OCI-LY1 (cell line): ENCODE measurements at regions not wholly inside any gene's neighbourhood (a gene's known extent, or its start where the extent isn't known, plus 50 kb on each side); places are given as distances from the start of the nearest gene placed in this dataset.

Experiments used
- H2AFZ ChIP-seq: fragments of 200-600 bp; sonication (generic), shearing (Covaris generic); 2 replicates; pipeline ENCODE4 v1.6.0; 2014; ENCODE audit warnings: antibody characterized with exemption, mild to moderate bottlenecking, low read length
- H3F3A ChIP-seq: fragments of 200-600 bp; sonication (generic), shearing (Covaris generic); 2 replicates; pipeline ENCODE4 v1.6.0; 2014; ENCODE audit warnings: mild to moderate bottlenecking, antibody characterized with exemption, low read length, moderate library complexity; ENCODE audit not compliant: insufficient read depth
- H3K27ac ChIP-seq: fragments of 200-600 bp; sonication (generic); 2 replicates; pipeline ENCODE4 v1.5.1; 2014; ENCODE audit warnings: low read length, mixed run types, mild to moderate bottlenecking, low read depth; ENCODE audit not compliant: poor library complexity, severe bottlenecking
- H3K27me3 ChIP-seq: fragments of 200-600 bp; sonication (generic); 2 replicates; pipeline ENCODE4 v1.6.0; 2014; ENCODE audit warnings: antibody characterized with exemption, mild to moderate bottlenecking, low read length, moderate library complexity; ENCODE audit not compliant: insufficient read depth
- H3K36me3 ChIP-seq: fragments of 200-600 bp; sonication (generic); 2 replicates; pipeline ENCODE4 v1.6.1; 2014; ENCODE audit warnings: mild to moderate bottlenecking, antibody characterized with exemption, low read length, moderate library complexity, mixed read lengths; ENCODE audit not compliant: insufficient read depth
- H3K4me1 ChIP-seq: fragments of 200-600 bp; sonication (generic); 2 replicates; pipeline ENCODE4 v1.5.1; 2014; ENCODE audit warnings: mild to moderate bottlenecking, low read length, moderate library complexity; ENCODE audit not compliant: insufficient read depth, severe bottlenecking
- H3K4me2 ChIP-seq: fragments of 200-600 bp; sonication (generic), shearing (Covaris generic); 2 replicates; pipeline ENCODE4 v1.6.1; 2014; ENCODE audit warnings: low read length
- H3K4me3 ChIP-seq: fragments of 200-600 bp; sonication (generic); 2 replicates; pipeline ENCODE4 v1.5.1; 2014; ENCODE audit warnings: low read length, low read depth, mild to moderate bottlenecking, mixed read lengths; ENCODE audit not compliant: poor library complexity, severe bottlenecking
- H3K79me2 ChIP-seq: fragments of 200-600 bp; shearing (Covaris generic); 2 replicates; pipeline ENCODE4 v1.6.1; 2016; ENCODE audit warnings: mixed run types, low read length, mixed read lengths; ENCODE audit not compliant: insufficient read depth
- H3K9ac ChIP-seq: fragments of 200-600 bp; sonication (generic), shearing (Covaris generic); 2 replicates; pipeline ENCODE4 v1.6.1; 2014; ENCODE audit warnings: mild to moderate bottlenecking, low read length, mixed read lengths
- H3K9me2 ChIP-seq: fragments of 200-600 bp; sonication (generic), shearing (Covaris generic); 2 replicates; pipeline ENCODE4 v1.6.1; 2014; ENCODE audit warnings: low read depth, mild to moderate bottlenecking, low read length, mixed read lengths
- H3K9me3 ChIP-seq: fragments of 200-600 bp; shearing (Covaris generic); 2 replicates; pipeline ENCODE4 v1.6.1; 2014; ENCODE audit warnings: low read length, mixed read lengths
- H4K20me1 ChIP-seq: fragments of 200-600 bp; sonication (generic), shearing (Covaris generic); 2 replicates; pipeline ENCODE4 v1.6.0; 2016; ENCODE audit warnings: mild to moderate bottlenecking, low read length; ENCODE audit not compliant: insufficient read depth
- CTCF ChIP-seq: fragments of 200-600 bp; sonication (generic), shearing (Covaris generic); IDR thresholded peaks from 2 replicates; pipeline ENCODE4 v1.5.1; 2017; ENCODE audit warnings: mild to moderate bottlenecking, antibody characterized with exemption, low read length, moderate library complexity, mixed read lengths
- EZH2 ChIP-seq: fragments of 200-600 bp; sonication (generic), shearing (Covaris generic); IDR thresholded peaks from 2 replicates; pipeline ENCODE4 v1.8.0; 2017; ENCODE audit warnings: borderline replicate concordance, mixed run types, mild to moderate bottlenecking, antibody characterized with exemption, low read length, moderate library complexity, mixed read lengths

DNA sequence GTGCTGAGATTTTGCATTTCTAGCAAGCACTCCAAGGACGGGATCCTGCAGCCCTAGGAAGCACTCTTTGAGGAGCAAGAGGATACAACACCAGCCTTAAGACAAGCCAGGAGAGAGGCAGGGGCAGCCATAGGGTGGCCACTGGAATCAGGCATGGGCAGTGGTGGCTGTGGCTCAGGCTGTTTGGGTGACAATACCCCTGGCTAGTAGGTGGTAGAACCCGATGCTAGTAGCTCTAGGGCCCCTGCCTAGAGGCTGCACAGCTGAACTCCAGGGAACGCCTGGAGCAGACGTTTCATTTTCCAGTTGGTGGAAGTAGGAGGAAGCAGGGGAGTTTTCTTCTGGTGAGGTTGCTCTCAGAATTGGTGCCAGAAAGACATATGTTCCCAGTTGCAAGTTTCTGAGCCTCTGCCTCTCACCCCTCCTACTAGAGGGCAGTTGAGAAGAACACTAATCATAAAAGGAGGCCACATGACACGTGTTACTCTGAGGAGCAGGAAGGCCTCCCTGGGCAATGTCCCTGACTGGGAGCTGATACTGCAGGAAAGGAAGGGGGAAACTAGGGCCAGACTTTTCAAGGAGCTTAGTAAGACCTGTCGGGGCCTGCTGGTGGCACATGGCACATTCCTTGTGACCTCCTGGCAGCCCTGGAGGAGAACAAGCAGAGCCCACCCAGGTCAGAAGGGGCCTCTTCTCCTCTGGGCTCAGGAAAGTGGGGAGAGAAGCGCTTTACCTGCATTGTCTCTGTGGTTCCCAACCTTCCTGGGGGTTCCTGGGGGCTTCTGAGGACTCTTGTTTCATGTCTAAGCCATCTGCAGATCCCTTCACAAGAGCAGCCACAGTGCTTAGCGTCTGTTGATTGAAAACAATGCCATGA is 56.6 kb upstream of the DRD2 start:
- Histone ChIP-seq H2AFZ (no peak overlapping the region), H3K27ac (no peak overlapping the region), H3K9me3 (no peaks in the 10 kb centered on the region), H3K4me2 (no peak overlapping the region), H3K9ac (no peak overlapping the region), H3K79me2 (no peaks in the 10 kb centered on the region), H3F3A (no peaks in the 10 kb centered on the region), H3K27me3 (no peaks in the 10 kb centered on the region), H4K20me1 (no peaks in the 10 kb centered on the region), H3K9me2 (no peaks in the 10 kb centered on the region), H3K36me3 (no peaks in the 10 kb centered on the region), H3K4me1 (no peaks in the 10 kb centered on the region), H3K4me3 (no peak overlapping the region)
- no peak for TF ChIP-seq EZH2
- TF ChIP-seq CTCF, result no peak

DNA sequence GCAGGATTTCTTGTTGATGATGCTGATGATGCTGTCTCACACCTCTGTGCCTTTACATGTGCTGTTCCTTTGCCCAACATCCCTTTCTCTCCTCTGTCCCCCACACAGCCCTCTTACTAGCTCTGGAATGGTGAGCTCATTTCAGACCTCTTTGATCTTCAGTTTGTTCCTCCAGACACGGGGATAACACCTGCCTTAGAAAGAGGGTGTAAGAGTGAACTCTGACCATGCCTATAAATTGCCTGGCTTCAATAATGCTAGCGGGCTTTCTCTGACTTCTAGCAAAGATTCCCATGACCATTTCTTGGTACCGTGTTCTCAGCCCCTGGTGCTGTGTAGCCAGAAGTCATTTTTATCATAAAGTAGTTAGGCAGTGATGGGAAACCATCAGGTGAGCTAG is 55.9 kb upstream of the DRD2 start:
- H3K4me3 ChIP-seq, result no peak overlapping the region
- H3K27ac ChIP-seq, result no peak overlapping the region
- no peaks in the 10 kb centered on the region for H3K36me3 ChIP-seq
- no peaks in the 10 kb centered on the region for H3K79me2 ChIP-seq
- no peaks in the 10 kb centered on the region for H3K9me2 ChIP-seq
- H3F3A ChIP-seq, result no peaks in the 10 kb centered on the region
- no peaks in the 10 kb centered on the region for H3K9me3 ChIP-seq
- no peak for TF ChIP-seq EZH2
- no peak for TF ChIP-seq CTCF
- H3K9ac ChIP-seq, result no peak overlapping the region
- no peak overlapping the region for H3K4me2 ChIP-seq
- H4K20me1 ChIP-seq, result no peaks in the 10 kb centered on the region
- no peak overlapping the region for H2AFZ ChIP-seq
- no peaks in the 10 kb centered on the region for H3K27me3 ChIP-seq
- H3K4me1 ChIP-seq, result no peaks in the 10 kb centered on the region

DNA sequence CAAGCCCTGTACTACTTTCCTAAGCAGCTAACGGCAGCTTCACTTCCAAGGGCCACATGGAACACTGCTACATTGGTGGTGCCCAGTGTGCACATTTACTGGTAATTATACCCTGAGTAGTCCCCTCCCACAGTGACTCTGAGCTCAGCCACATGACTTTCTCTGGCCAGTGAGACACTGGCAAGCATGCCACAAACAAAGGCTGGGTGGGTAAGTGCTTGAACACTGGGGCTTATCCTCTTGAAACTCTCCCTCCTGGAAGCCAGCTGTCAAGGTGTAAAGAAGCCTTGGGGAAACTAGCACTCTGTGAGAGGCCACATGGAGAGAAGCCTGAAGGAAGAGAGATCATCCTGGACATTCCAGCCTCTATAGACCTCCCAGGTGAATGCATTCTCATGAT is 54.4 kb upstream of the DRD2 start:
- no peak for TF ChIP-seq EZH2
- no peak for TF ChIP-seq CTCF
- H4K20me1 ChIP-seq, result no peaks in the 10 kb centered on the region
- H3K4me1 ChIP-seq, result no peaks in the 10 kb centered on the region
- H3K9me3 ChIP-seq, result no peaks in the 10 kb centered on the region
- H3K27ac ChIP-seq, result no peak overlapping the region
- no peaks in the 10 kb centered on the region for H3K27me3 ChIP-seq
- no peaks in the 10 kb centered on the region for H3K9me2 ChIP-seq
- H2AFZ ChIP-seq, result no peak overlapping the region
- no peak overlapping the region for H3K9ac ChIP-seq
- H3F3A ChIP-seq, result no peaks in the 10 kb centered on the region
- H3K79me2 ChIP-seq, result no peaks in the 10 kb centered on the region
- no peak overlapping the region for H3K4me3 ChIP-seq
- H3K36me3 ChIP-seq, result no peaks in the 10 kb centered on the region
- H3K4me2 ChIP-seq, result no peak overlapping the region
